H1 (cell line): ENCODE measurements at regions not wholly inside any gene's neighbourhood (a gene's known extent, or its start where the extent isn't known, plus 50 kb on each side); places are given as distances from the start of the nearest gene placed in this dataset.
A peak's percentile ranks its signal among the peaks of the same experiment; 100 is the strongest.

Source experiments
- CTCF ChIA-PET: fragments of 300-600 bp; sonication (Branson Sonifier 250); formaldehyde crosslinking; loops from one replicate; lab custom pipeline; 2021; ENCODE audit not compliant: partially characterized antibody; lab: Charles Lee
- POLR2A ChIA-PET: fragments of 300-600 bp; sonication (Branson Sonifier 250); formaldehyde crosslinking; loops from one replicate; lab custom pipeline; 2021; ENCODE audit warnings: inconsistent platforms; ENCODE audit not compliant: partially characterized antibody; lab: Charles Lee
- DNase-seq, 2 experiments: peaks; one replicate each; pipeline versions ENCODE4 v3.0.0 to v3.0.0-alpha.2; 2010 to 2022; ENCODE audit warnings: low spot score in 2 of 2, low read depth in 1 of 2, mixed read lengths in 1 of 2
- FAIRE-seq: peaks from 2 replicates; lab custom pipeline; 2011; peaks lifted over from hg19 to GRCh38; lab: Jason Lieb, UNC
- H2AFZ ChIP-seq: 2 replicates; pipeline ENCODE4 v1.8.1; 2012; ENCODE audit warnings: low read length, inconsistent platforms
- H2AK5ac ChIP-seq: 2 replicates; pipeline ENCODE4 v1.6.1; 2013; ENCODE audit warnings: low read depth, low read length
- H2BK120ac ChIP-seq: replicated peaks from 2 replicates; pipeline ENCODE3; 2013; ENCODE audit warnings: low read depth, low read length, inconsistent platforms
- H2BK12ac ChIP-seq: 2 replicates; pipeline ENCODE4 v1.6.1; 2013; ENCODE audit warnings: low read depth, low read length
- H2BK15ac ChIP-seq: 2 replicates; pipeline ENCODE4 v1.6.1; 2013; ENCODE audit warnings: low read length
- H2BK20ac ChIP-seq: 2 replicates; pipeline ENCODE4 v1.6.1; 2013; ENCODE audit warnings: low read length
- H2BK5ac ChIP-seq: 2 replicates; pipeline ENCODE4 v1.6.1; 2013; ENCODE audit warnings: low read depth, low read length
- H3K14ac ChIP-seq: 2 replicates; pipeline ENCODE4 v1.6.1; 2013; ENCODE audit warnings: inconsistent platforms; ENCODE audit not compliant: insufficient read length
- H3K18ac ChIP-seq: 2 replicates; pipeline ENCODE4 v1.6.1; 2013; ENCODE audit warnings: low read length; ENCODE audit errors: extremely low read depth
- H3K23ac ChIP-seq: 2 replicates; pipeline ENCODE4 v1.6.1; 2013; ENCODE audit warnings: inconsistent platforms; ENCODE audit not compliant: insufficient read length
- H3K23me2 ChIP-seq: 2 replicates; pipeline ENCODE4 v1.6.1; 2013; ENCODE audit warnings: low read depth, low read length
- H3K27ac ChIP-seq: 2 replicates; pipeline ENCODE4 v1.6.1; 2011; ENCODE audit warnings: low read depth, low read length, inconsistent platforms
- H3K27me3 ChIP-seq, 4 experiments: replicated peaks in 1 of 4; 1 replicate in 1 of 4; 2 replicates in 3 of 4; pipeline versions ENCODE4 v1.6.1 to v1.8.1; 2011 to 2013; ENCODE audit warnings: low read length in 3 of 4, mild to moderate bottlenecking in 3 of 4, inconsistent platforms in 2 of 4, mixed read lengths in 2 of 4, moderate library complexity in 1 of 4; ENCODE audit not compliant: control insufficient read depth in 3 of 4, insufficient read depth in 3 of 4; ENCODE audit errors: extremely low read depth in 1 of 4
- H3K36me3 ChIP-seq, 4 experiments: 2 replicates each; pipeline versions ENCODE4 v1.6.1 to v1.8.1; 2011 to 2013; ENCODE audit warnings: mild to moderate bottlenecking in 4 of 4, low read length in 3 of 4, moderate library complexity in 2 of 4, control low read depth in 1 of 4, inconsistent platforms in 1 of 4; ENCODE audit not compliant: insufficient read depth in 4 of 4, control insufficient read depth in 2 of 4
- H3K4ac ChIP-seq: replicated peaks from 2 replicates; pipeline ENCODE3; 2013; ENCODE audit warnings: low read length, low read depth, mixed read lengths, inconsistent platforms; ENCODE audit not compliant: insufficient read length
- H3K4me1 ChIP-seq, 4 experiments: replicated peaks in 1 of 4; 1 replicate in 1 of 4; 2 replicates in 3 of 4; pipeline versions ENCODE4 v1.6.1 to v1.8.1; 2011 to 2013; ENCODE audit warnings: low read length in 3 of 4, inconsistent platforms in 2 of 4, mixed read lengths in 1 of 4; ENCODE audit not compliant: insufficient read depth in 4 of 4, control insufficient read depth in 3 of 4
- H3K4me2 ChIP-seq, 2 experiments: 2 replicates each; pipeline versions ENCODE4 v1.6.1 to v1.8.1; 2011 to 2013; ENCODE audit warnings: low read depth in 2 of 2, low read length in 2 of 2, control low read depth in 1 of 2, inconsistent platforms in 1 of 2, mild to moderate bottlenecking in 1 of 2; ENCODE audit not compliant: insufficient read depth in 1 of 2
- H3K4me3 ChIP-seq, 4 experiments: fragments of 200-600, 300-600 bp in 1 of 4; sonication (generic), shearing (Covaris generic), sonication (Bioruptor Twin) in 1 of 4; 2 replicates each; pipeline versions ENCODE4 v1.5.1 to v1.8.1; 2011 to 2016; ENCODE audit warnings: low read length in 4 of 4, low read depth in 3 of 4, control low read depth in 2 of 4, inconsistent platforms in 2 of 4, mild to moderate bottlenecking in 2 of 4, mixed read lengths in 1 of 4, moderate library complexity in 1 of 4; ENCODE audit not compliant: insufficient read depth in 2 of 4; ENCODE audit errors: extremely low read depth in 1 of 4
- H3K56ac ChIP-seq: replicated peaks from 2 replicates; pipeline ENCODE3; 2013; ENCODE audit warnings: low read depth, mild to moderate bottlenecking, mixed read lengths, low read length, inconsistent platforms; ENCODE audit not compliant: insufficient read length
- H3K79me1 ChIP-seq: 2 replicates; pipeline ENCODE4 v1.6.1; 2013; ENCODE audit warnings: low read depth, low read length, control low read depth
- H3K79me2 ChIP-seq, 2 experiments: 2 replicates each; pipeline versions ENCODE4 v1.6.1 to v1.8.1; 2012 to 2013; ENCODE audit warnings: low read length in 2 of 2, mild to moderate bottlenecking in 2 of 2, inconsistent platforms in 1 of 2; ENCODE audit not compliant: insufficient read depth in 2 of 2, control insufficient read depth in 1 of 2
- H3K9ac ChIP-seq, 4 experiments: replicated peaks in 1 of 4; 1 replicate in 1 of 4; 2 replicates in 3 of 4; pipeline versions ENCODE4 v1.6.1 to v1.8.1; 2011 to 2013; ENCODE audit warnings: low read depth in 3 of 4, low read length in 3 of 4, control low read depth in 2 of 4, mild to moderate bottlenecking in 2 of 4, moderate library complexity in 2 of 4, inconsistent platforms in 1 of 4; ENCODE audit errors: extremely low read depth in 1 of 4
- H3K9me3 ChIP-seq, 2 experiments: 2 replicates each; pipeline versions ENCODE4 v1.6.1 to v1.8.1; 2012 to 2013; ENCODE audit warnings: mild to moderate bottlenecking in 2 of 2, moderate library complexity in 2 of 2, control low read depth in 1 of 2, inconsistent platforms in 1 of 2, low read depth in 1 of 2, low read length in 1 of 2, mixed read lengths in 1 of 2; ENCODE audit not compliant: insufficient read depth in 2 of 2
- H4K20me1 ChIP-seq, 2 experiments: replicated peaks in 1 of 2; 2 replicates each; pipeline versions ENCODE3 to v1.8.1; 2011 to 2013; ENCODE audit warnings: inconsistent platforms in 2 of 2, low read length in 2 of 2, mild to moderate bottlenecking in 1 of 2; ENCODE audit not compliant: insufficient read depth in 2 of 2, control insufficient read depth in 1 of 2
- H4K5ac ChIP-seq: 2 replicates; pipeline ENCODE4 v1.6.1; 2013; ENCODE audit warnings: low read length, low read depth, mixed read lengths, inconsistent platforms; ENCODE audit not compliant: insufficient read length
- H4K8ac ChIP-seq: 2 replicates; pipeline ENCODE4 v1.8.0; 2013; ENCODE audit warnings: mild to moderate bottlenecking, moderate library complexity, low read length, inconsistent platforms; ENCODE audit not compliant: insufficient read depth; ENCODE audit errors: extremely low read depth
- H4K91ac ChIP-seq: replicated peaks from 2 replicates; pipeline ENCODE3; 2013; ENCODE audit warnings: low read length, mixed read lengths, inconsistent platforms; ENCODE audit not compliant: insufficient read length
- CHD1 ChIP-seq: IDR thresholded peaks from 2 replicates; pipeline ENCODE4 v1.6.1; 2012; ENCODE audit warnings: low read depth, low read length, improper control_type of control experiment
- EGR1 ChIP-seq: IDR thresholded peaks from 2 replicates; pipeline ENCODE4 v1.6.1; 2011; ENCODE audit warnings: low read depth, low read length, borderline replicate concordance
- GABPA ChIP-seq: IDR thresholded peaks from 2 replicates; pipeline ENCODE4 v1.6.1; 2011; ENCODE audit warnings: mild to moderate bottlenecking, low read length, moderate library complexity, borderline replicate concordance; ENCODE audit not compliant: insufficient read depth
- KDM5A ChIP-seq: fragments of 200-600 bp; IDR thresholded peaks from 2 replicates; pipeline ENCODE4 v1.7.1; 2012; ENCODE audit warnings: mild to moderate bottlenecking, low read length, inconsistent platforms, mixed read lengths
- POU5F1 ChIP-seq: IDR thresholded peaks from 2 replicates; pipeline ENCODE4 v1.6.1; 2011; ENCODE audit warnings: low read depth, mild to moderate bottlenecking, low read length, moderate library complexity
- RAD21 ChIP-seq, 2 experiments: IDR thresholded peaks in 1 of 2; conservative IDR thresholded peaks in 1 of 2; 2 replicates each; pipeline ENCODE4 v1.6.1; 2011; ENCODE audit warnings: low read depth in 2 of 2, low read length in 2 of 2, improper control_type of control experiment in 1 of 2, inconsistent platforms in 1 of 2, mild to moderate bottlenecking in 1 of 2, moderate library complexity in 1 of 2
- SP1 ChIP-seq: IDR thresholded peaks from 2 replicates; pipeline ENCODE4 v1.6.1; 2011; ENCODE audit warnings: low read depth, low read length
- SP2 ChIP-seq: IDR thresholded peaks from 2 replicates; pipeline ENCODE4 v1.6.1; 2012; ENCODE audit warnings: mild to moderate bottlenecking, low read length, inconsistent platforms
- SUZ12 ChIP-seq: fragments of 200-600 bp; sonication (generic); IDR thresholded peaks from 2 replicates; pipeline ENCODE4 v1.6.1; 2012; ENCODE audit warnings: mild to moderate bottlenecking, inconsistent platforms, low read length, moderate library complexity, mixed read lengths
- TAF7 ChIP-seq: optimal IDR thresholded peaks from 2 replicates; pipeline ENCODE3; 2011; ENCODE audit warnings: low read depth, mild to moderate bottlenecking, inconsistent platforms, low read length, moderate library complexity, borderline replicate concordance
- TCF12 ChIP-seq: IDR thresholded peaks from 2 replicates; pipeline ENCODE4 v1.6.1; 2011; ENCODE audit warnings: low read depth, mild to moderate bottlenecking, low read length
- ZNF274 ChIP-seq: IDR thresholded peaks from 2 replicates; pipeline ENCODE4 v1.7.0; 2012; ENCODE audit warnings: low read length, borderline replicate concordance; ENCODE audit errors: extremely low read depth
- WGBS, 2 experiments: shearing (Covaris generic) in 1 of 2; methylation state at CpG; one replicate each; pipeline versions ENCODE4 v1.1.6 to v1.1.7; 2013 to 2015; ENCODE audit warnings: low lambda C conversion rate in 2 of 2, mixed read lengths in 2 of 2, inconsistent platforms in 1 of 2, low coverage in 1 of 2, missing lambda C conversion rate in 1 of 2; ENCODE audit not compliant: insufficient replicate concordance in 2 of 2, insufficient coverage in 1 of 2, insufficient read length in 1 of 2; ENCODE audit errors: extremely low coverage in 1 of 2, missing lambda C conversion rate in 1 of 2; 5-methylcytosine and 5-hydroxymethylcytosine counted together

DNA sequence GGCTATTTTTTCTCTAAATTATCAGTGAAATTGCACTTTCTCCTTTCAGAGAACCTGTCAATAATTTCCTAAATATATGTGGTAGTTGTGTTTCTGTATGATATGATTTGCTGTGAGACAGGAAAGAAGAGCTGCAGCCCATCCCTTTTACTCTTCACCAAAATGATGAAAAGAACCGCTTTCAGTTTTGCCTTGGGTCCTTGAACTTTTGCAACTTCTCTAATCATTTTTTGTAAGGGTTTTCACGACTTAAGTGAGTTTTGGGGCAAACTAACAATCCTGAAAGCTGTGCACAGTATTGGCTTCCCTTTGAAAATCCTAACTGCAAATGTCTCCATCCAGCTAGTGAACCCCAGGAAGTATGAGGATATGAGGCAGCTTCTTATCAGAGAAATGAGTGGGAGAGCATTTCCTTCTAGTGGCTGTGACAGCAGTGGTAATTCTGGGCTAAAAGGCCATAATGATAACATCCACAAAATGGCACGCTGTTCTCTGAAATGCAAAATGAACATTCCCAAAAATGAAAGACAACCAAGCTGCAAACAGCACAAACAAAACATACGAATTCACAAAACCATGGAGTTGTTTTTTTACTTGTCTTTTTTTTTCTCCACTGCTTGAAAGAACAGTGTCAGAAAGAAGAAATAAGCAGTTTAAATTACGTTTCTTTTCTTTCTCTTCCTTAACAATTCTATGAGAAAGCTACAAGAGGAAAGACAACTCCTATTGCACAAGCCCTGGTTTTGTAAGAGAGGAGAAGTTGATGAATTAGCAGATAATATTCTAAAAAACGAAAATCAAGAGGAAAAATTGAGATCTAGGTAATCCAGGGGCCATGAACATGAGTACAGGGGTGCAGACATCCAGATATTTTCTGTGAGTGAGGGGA, 1291.6 kb upstream of the ZEB2 start:
- CTCF ChIA-PET, result no interaction called here
- 76% methylated on average over 6 of the region's 6 CpGs; no CpG with 5 or more reads in 1 of the 2 experiments for WGBS, 2 experiments
- Histone ChIP-seq H2AFZ (peak overlapping the region; percentile 42; the same call in 1 of the 2 replicates), H3K79me2 (no peaks in the 10 kb centered on the region), H3K36me3 (no peaks in the 10 kb centered on the region), H3K4me1 (no peaks in the 10 kb centered on the region; a peak in 1 of 7 replicates), H3K4me2 (no peak overlapping the region), H3K27ac (no peak overlapping the region), H3K27me3 (peaks cover 0 to 2% (median 0%) of the 10 kb centered on the region in 4 experiments; a peak in 1 of 7 replicates), H3K56ac (no peak overlapping the region), H3K18ac (no peak overlapping the region), H4K8ac (no peak overlapping the region), H3K79me1 (no peaks in the 10 kb centered on the region), H4K20me1 (no peaks in the 10 kb centered on the region), H3K4ac (no peak overlapping the region), H2BK20ac (no peak overlapping the region), H3K23me2 (no peaks in the 10 kb centered on the region), H3K4me3 (no peak overlapping the region), H3K9me3 (no peaks in the 10 kb centered on the region), H4K91ac (no peak overlapping the region), H2BK120ac (no peak overlapping the region), H2AK5ac (no peak overlapping the region), H4K5ac (no peak overlapping the region), H3K23ac (no peak overlapping the region), H3K14ac (no peak overlapping the region), H3K9ac (no peak overlapping the region), H2BK5ac (no peak overlapping the region), H2BK12ac (no peak overlapping the region), H2BK15ac (no peak overlapping the region)
- TF ChIP-seq SP2, result no peak
- TF ChIP-seq ZNF274, result no peak
- TF ChIP-seq SP1, result no peak
- TF ChIP-seq POU5F1, result no peak
- no peak for TF ChIP-seq KDM5A
- no peak for TF ChIP-seq SUZ12
- TF ChIP-seq RAD21 (IDR thresholded peaks at IDR 0.05 in 1 of 2, conservative IDR thresholded peaks at IDR 0.05 in 1 of 2; ENCODE audit: low read depth in 2 of 2, low read length in 2 of 2), result no peak
- no peak for TF ChIP-seq GABPA
- TF ChIP-seq EGR1, result no peak
- TF ChIP-seq TAF7, result no peak
- TF ChIP-seq CHD1, result no peak
- TF ChIP-seq TCF12, result no peak
- FAIRE-seq (no peak), DNase-seq (no peak)
- POLR2A ChIA-PET, result no interaction called here
